H1 (cell line): ENCODE measurements at regions not wholly inside any gene's neighbourhood (a gene's known extent, or its start where the extent isn't known, plus 50 kb on each side); places are given as distances from the start of the nearest gene placed in this dataset.
"Not testable (repeated sequence)": the region's sequence is repeated elsewhere in the genome, so short reads cannot be mapped to it uniquely, and the experiment has no call there.

ENCODE experiments used
- CTCF ChIA-PET: fragments of 300-600 bp; sonication (Branson Sonifier 250); formaldehyde crosslinking; loops from one replicate; lab custom pipeline; 2021; ENCODE audit not compliant: partially characterized antibody; lab: Charles Lee
- POLR2A ChIA-PET: fragments of 300-600 bp; sonication (Branson Sonifier 250); formaldehyde crosslinking; loops from one replicate; lab custom pipeline; 2021; ENCODE audit warnings: inconsistent platforms; ENCODE audit not compliant: partially characterized antibody; lab: Charles Lee
- DNase-seq, 2 experiments: peaks; one replicate each; pipeline versions ENCODE4 v3.0.0 to v3.0.0-alpha.2; 2010 to 2022; ENCODE audit warnings: low spot score in 2 of 2, low read depth in 1 of 2, mixed read lengths in 1 of 2
- FAIRE-seq: peaks from 2 replicates; lab custom pipeline; 2011; peaks lifted over from hg19 to GRCh38; lab: Jason Lieb, UNC
- H2AFZ ChIP-seq: 2 replicates; pipeline ENCODE4 v1.8.1; 2012; ENCODE audit warnings: low read length, inconsistent platforms
- H2AK5ac ChIP-seq: 2 replicates; pipeline ENCODE4 v1.6.1; 2013; ENCODE audit warnings: low read depth, low read length
- H2BK120ac ChIP-seq: replicated peaks from 2 replicates; pipeline ENCODE3; 2013; ENCODE audit warnings: low read depth, low read length, inconsistent platforms
- H2BK12ac ChIP-seq: 2 replicates; pipeline ENCODE4 v1.6.1; 2013; ENCODE audit warnings: low read depth, low read length
- H2BK15ac ChIP-seq: 2 replicates; pipeline ENCODE4 v1.6.1; 2013; ENCODE audit warnings: low read length
- H2BK20ac ChIP-seq: 2 replicates; pipeline ENCODE4 v1.6.1; 2013; ENCODE audit warnings: low read length
- H2BK5ac ChIP-seq: 2 replicates; pipeline ENCODE4 v1.6.1; 2013; ENCODE audit warnings: low read depth, low read length
- H3K14ac ChIP-seq: 2 replicates; pipeline ENCODE4 v1.6.1; 2013; ENCODE audit warnings: inconsistent platforms; ENCODE audit not compliant: insufficient read length
- H3K18ac ChIP-seq: 2 replicates; pipeline ENCODE4 v1.6.1; 2013; ENCODE audit warnings: low read length; ENCODE audit errors: extremely low read depth
- H3K23ac ChIP-seq: 2 replicates; pipeline ENCODE4 v1.6.1; 2013; ENCODE audit warnings: inconsistent platforms; ENCODE audit not compliant: insufficient read length
- H3K23me2 ChIP-seq: 2 replicates; pipeline ENCODE4 v1.6.1; 2013; ENCODE audit warnings: low read depth, low read length
- H3K27ac ChIP-seq: 2 replicates; pipeline ENCODE4 v1.6.1; 2011; ENCODE audit warnings: low read depth, low read length, inconsistent platforms
- H3K27me3 ChIP-seq, 4 experiments: replicated peaks in 1 of 4; 1 replicate in 1 of 4; 2 replicates in 3 of 4; pipeline versions ENCODE4 v1.6.1 to v1.8.1; 2011 to 2013; ENCODE audit warnings: low read length in 3 of 4, mild to moderate bottlenecking in 3 of 4, inconsistent platforms in 2 of 4, mixed read lengths in 2 of 4, moderate library complexity in 1 of 4; ENCODE audit not compliant: control insufficient read depth in 3 of 4, insufficient read depth in 3 of 4; ENCODE audit errors: extremely low read depth in 1 of 4
- H3K36me3 ChIP-seq, 4 experiments: 2 replicates each; pipeline versions ENCODE4 v1.6.1 to v1.8.1; 2011 to 2013; ENCODE audit warnings: mild to moderate bottlenecking in 4 of 4, low read length in 3 of 4, moderate library complexity in 2 of 4, control low read depth in 1 of 4, inconsistent platforms in 1 of 4; ENCODE audit not compliant: insufficient read depth in 4 of 4, control insufficient read depth in 2 of 4
- H3K4ac ChIP-seq: replicated peaks from 2 replicates; pipeline ENCODE3; 2013; ENCODE audit warnings: low read length, low read depth, mixed read lengths, inconsistent platforms; ENCODE audit not compliant: insufficient read length
- H3K4me1 ChIP-seq, 4 experiments: replicated peaks in 1 of 4; 1 replicate in 1 of 4; 2 replicates in 3 of 4; pipeline versions ENCODE4 v1.6.1 to v1.8.1; 2011 to 2013; ENCODE audit warnings: low read length in 3 of 4, inconsistent platforms in 2 of 4, mixed read lengths in 1 of 4; ENCODE audit not compliant: insufficient read depth in 4 of 4, control insufficient read depth in 3 of 4
- H3K4me2 ChIP-seq, 2 experiments: 2 replicates each; pipeline versions ENCODE4 v1.6.1 to v1.8.1; 2011 to 2013; ENCODE audit warnings: low read depth in 2 of 2, low read length in 2 of 2, control low read depth in 1 of 2, inconsistent platforms in 1 of 2, mild to moderate bottlenecking in 1 of 2; ENCODE audit not compliant: insufficient read depth in 1 of 2
- H3K4me3 ChIP-seq, 4 experiments: fragments of 200-600, 300-600 bp in 1 of 4; sonication (generic), shearing (Covaris generic), sonication (Bioruptor Twin) in 1 of 4; 2 replicates each; pipeline versions ENCODE4 v1.5.1 to v1.8.1; 2011 to 2016; ENCODE audit warnings: low read length in 4 of 4, low read depth in 3 of 4, control low read depth in 2 of 4, inconsistent platforms in 2 of 4, mild to moderate bottlenecking in 2 of 4, mixed read lengths in 1 of 4, moderate library complexity in 1 of 4; ENCODE audit not compliant: insufficient read depth in 2 of 4; ENCODE audit errors: extremely low read depth in 1 of 4
- H3K56ac ChIP-seq: replicated peaks from 2 replicates; pipeline ENCODE3; 2013; ENCODE audit warnings: low read depth, mild to moderate bottlenecking, mixed read lengths, low read length, inconsistent platforms; ENCODE audit not compliant: insufficient read length
- H3K79me1 ChIP-seq: 2 replicates; pipeline ENCODE4 v1.6.1; 2013; ENCODE audit warnings: low read depth, low read length, control low read depth
- H3K79me2 ChIP-seq, 2 experiments: 2 replicates each; pipeline versions ENCODE4 v1.6.1 to v1.8.1; 2012 to 2013; ENCODE audit warnings: low read length in 2 of 2, mild to moderate bottlenecking in 2 of 2, inconsistent platforms in 1 of 2; ENCODE audit not compliant: insufficient read depth in 2 of 2, control insufficient read depth in 1 of 2
- H3K9ac ChIP-seq, 4 experiments: replicated peaks in 1 of 4; 1 replicate in 1 of 4; 2 replicates in 3 of 4; pipeline versions ENCODE4 v1.6.1 to v1.8.1; 2011 to 2013; ENCODE audit warnings: low read depth in 3 of 4, low read length in 3 of 4, control low read depth in 2 of 4, mild to moderate bottlenecking in 2 of 4, moderate library complexity in 2 of 4, inconsistent platforms in 1 of 4; ENCODE audit errors: extremely low read depth in 1 of 4
- H3K9me3 ChIP-seq, 2 experiments: 2 replicates each; pipeline versions ENCODE4 v1.6.1 to v1.8.1; 2012 to 2013; ENCODE audit warnings: mild to moderate bottlenecking in 2 of 2, moderate library complexity in 2 of 2, control low read depth in 1 of 2, inconsistent platforms in 1 of 2, low read depth in 1 of 2, low read length in 1 of 2, mixed read lengths in 1 of 2; ENCODE audit not compliant: insufficient read depth in 2 of 2
- H4K20me1 ChIP-seq, 2 experiments: replicated peaks in 1 of 2; 2 replicates each; pipeline versions ENCODE3 to v1.8.1; 2011 to 2013; ENCODE audit warnings: inconsistent platforms in 2 of 2, low read length in 2 of 2, mild to moderate bottlenecking in 1 of 2; ENCODE audit not compliant: insufficient read depth in 2 of 2, control insufficient read depth in 1 of 2
- H4K5ac ChIP-seq: 2 replicates; pipeline ENCODE4 v1.6.1; 2013; ENCODE audit warnings: low read length, low read depth, mixed read lengths, inconsistent platforms; ENCODE audit not compliant: insufficient read length
- H4K8ac ChIP-seq: 2 replicates; pipeline ENCODE4 v1.8.0; 2013; ENCODE audit warnings: mild to moderate bottlenecking, moderate library complexity, low read length, inconsistent platforms; ENCODE audit not compliant: insufficient read depth; ENCODE audit errors: extremely low read depth
- H4K91ac ChIP-seq: replicated peaks from 2 replicates; pipeline ENCODE3; 2013; ENCODE audit warnings: low read length, mixed read lengths, inconsistent platforms; ENCODE audit not compliant: insufficient read length
- WGBS, 2 experiments: shearing (Covaris generic) in 1 of 2; methylation state at CpG; one replicate each; pipeline versions ENCODE4 v1.1.6 to v1.1.7; 2013 to 2015; ENCODE audit warnings: low lambda C conversion rate in 2 of 2, mixed read lengths in 2 of 2, inconsistent platforms in 1 of 2, low coverage in 1 of 2, missing lambda C conversion rate in 1 of 2; ENCODE audit not compliant: insufficient replicate concordance in 2 of 2, insufficient coverage in 1 of 2, insufficient read length in 1 of 2; ENCODE audit errors: extremely low coverage in 1 of 2, missing lambda C conversion rate in 1 of 2; 5-methylcytosine and 5-hydroxymethylcytosine counted together

GRCh38 chr3:145333427-145333826, 827.6 kb downstream of the PLOD2 start:
- H3K56ac ChIP-seq, H4K20me1 ChIP-seq, H3K23ac ChIP-seq, H2BK15ac ChIP-seq, H3K23me2 ChIP-seq, H3K4me1 ChIP-seq, POLR2A ChIA-PET, H3K18ac ChIP-seq, H2AK5ac ChIP-seq, H3K27me3 ChIP-seq, H2BK12ac ChIP-seq, H3K27ac ChIP-seq, H3K14ac ChIP-seq, H3K4me3 ChIP-seq, H2BK120ac ChIP-seq, H2AFZ ChIP-seq, DNase-seq, H3K36me3 ChIP-seq, H2BK20ac ChIP-seq, H4K8ac ChIP-seq, FAIRE-seq, H3K9me3 ChIP-seq, H3K79me1 ChIP-seq, H3K4ac ChIP-seq, H4K91ac ChIP-seq, H3K9ac ChIP-seq, H3K79me2 ChIP-seq, H2BK5ac ChIP-seq, H4K5ac ChIP-seq: not testable (repeated sequence)
- WGBS, 2 experiments = 95% methylated on average over 10 of the region's 31 CpGs; no CpG with 5 or more reads in 1 of the 2 experiments
- H3K4me2 ChIP-seq = peak overlapping the region in 1 of 2 experiments; percentile 33; a peak in 1 of 4 replicates
- CTCF ChIA-PET = interaction anchor here (0.6 to 1.2 kb wide), 4 partner anchors 11 to 323 kb away, joined by 3 read pairs; no protein-coding TSS in a partner anchor
